Activated CD4-positive, alpha-beta T cell treated with anti-CD3 and anti-CD28 coated beads, Interleukin-2, Interleukin-6, amounts not matched to agents 100 ng/mL and 50 ng/mL, durations not matched to agents 16 hours and 8 hours (primary cell): ENCODE measurements at regions not wholly inside any gene's neighbourhood (a gene's known extent, or its start where the extent isn't known, plus 50 kb on each side); places are given as distances from the start of the nearest gene placed in this dataset.

Source experiments
- DNase-seq: peaks from one replicate; pipeline ENCODE4 v3.0.0-alpha.2; 2020

DNA sequence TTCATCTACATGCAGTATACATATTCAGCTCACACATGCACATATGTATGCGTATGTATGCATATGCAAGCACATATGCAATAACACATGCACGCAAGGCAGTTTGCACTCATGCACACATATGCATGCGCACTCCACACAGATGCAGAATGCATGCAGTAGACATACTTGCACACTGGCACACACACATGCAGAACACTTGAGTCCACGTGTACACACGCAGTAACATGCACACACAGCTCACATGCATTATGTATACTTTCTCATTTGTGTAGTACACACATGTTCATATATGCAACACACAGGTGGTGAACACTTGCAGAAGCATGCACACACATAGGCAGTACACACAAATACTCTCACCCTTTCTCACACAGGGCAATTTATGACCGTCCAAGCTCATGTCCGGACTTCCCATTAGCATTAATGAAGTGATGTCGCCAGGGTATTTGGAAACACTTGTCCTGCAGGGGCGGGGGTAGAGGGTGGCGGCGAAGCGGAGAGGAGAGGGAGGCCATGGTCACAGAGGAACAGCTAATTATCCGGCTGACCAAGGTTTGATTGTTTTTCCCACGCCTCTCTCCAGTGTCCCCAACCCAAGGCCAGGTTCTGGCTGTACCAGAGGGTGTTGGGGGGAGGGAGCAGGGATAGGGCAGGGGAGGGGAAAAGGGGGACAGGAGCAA lies 91.3 kb downstream of the VEGFA start:
- no peak for DNase-seq

DNA sequence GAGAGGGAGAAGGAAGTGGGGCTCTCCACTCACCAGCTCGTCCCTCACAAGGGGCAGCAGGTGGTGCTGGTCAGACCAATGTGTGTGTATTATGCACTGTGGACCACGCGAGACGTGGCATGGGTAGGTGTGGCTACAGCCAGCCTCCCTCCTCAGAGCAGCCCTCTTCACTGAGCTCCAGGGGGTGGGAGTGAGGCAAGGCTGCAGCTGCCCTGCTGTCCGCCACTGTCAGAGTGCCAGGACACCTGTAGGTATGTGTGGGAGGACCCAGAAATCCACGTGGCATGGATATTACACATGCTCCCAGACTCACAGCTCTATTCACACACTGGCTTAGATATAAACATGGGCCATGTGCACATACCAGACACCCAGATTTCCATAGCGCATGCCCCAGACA lies 90.3 kb downstream of the VEGFA start:
- DNase-seq = no peak

GRCh38 chr6:43859213-43859612 lies 89.2 kb downstream of the VEGFA start:
- no peak for DNase-seq

DNA sequence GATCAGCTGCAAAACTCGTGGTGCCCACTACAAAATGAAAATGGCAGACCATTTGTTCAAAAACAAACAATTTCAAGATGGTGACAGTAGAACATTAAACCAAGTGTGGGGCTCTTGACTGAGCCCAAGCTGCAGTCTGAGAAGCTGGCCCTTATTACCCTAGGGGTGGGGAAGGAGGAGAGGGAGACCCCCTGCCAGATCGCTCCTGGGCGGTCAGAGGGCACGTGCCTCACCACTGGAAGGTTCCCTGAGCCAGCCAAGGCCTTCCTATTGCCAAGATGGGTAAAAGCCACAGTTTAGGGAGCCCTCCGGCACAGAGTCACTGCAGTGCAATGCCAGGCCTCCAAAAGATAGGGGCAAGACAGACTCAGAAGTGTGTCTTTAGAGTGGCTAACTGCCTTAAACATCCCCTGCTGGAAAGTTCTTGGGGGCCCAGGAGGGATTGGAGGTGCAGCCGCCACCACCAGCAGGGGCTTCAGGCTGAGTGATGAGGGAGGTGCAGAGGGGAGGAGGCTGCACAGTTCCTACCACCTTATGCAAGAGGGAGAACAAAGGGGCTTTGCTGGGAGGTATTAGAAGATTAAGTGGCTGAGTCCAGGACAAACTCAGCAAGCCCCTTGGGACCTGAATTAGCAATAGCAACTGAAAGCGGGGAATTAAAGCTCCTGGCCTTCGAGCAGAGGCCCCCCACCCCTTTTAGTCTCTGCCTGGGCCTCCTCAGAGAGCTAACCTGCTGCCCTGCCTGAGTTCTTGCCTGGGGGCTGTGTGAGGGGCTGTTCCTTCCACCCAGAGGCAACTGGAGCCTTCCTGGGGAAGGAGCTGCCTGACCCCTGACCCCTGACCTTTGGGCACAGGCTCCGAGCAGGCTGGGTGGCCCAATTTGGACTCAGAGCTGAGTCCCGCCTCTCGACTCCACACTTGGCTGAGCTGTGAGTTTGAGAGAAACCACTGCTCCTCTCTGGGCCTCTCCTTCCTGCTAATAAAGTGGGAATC lies 88.4 kb downstream of the VEGFA start:
- no peak for DNase-seq

DNA sequence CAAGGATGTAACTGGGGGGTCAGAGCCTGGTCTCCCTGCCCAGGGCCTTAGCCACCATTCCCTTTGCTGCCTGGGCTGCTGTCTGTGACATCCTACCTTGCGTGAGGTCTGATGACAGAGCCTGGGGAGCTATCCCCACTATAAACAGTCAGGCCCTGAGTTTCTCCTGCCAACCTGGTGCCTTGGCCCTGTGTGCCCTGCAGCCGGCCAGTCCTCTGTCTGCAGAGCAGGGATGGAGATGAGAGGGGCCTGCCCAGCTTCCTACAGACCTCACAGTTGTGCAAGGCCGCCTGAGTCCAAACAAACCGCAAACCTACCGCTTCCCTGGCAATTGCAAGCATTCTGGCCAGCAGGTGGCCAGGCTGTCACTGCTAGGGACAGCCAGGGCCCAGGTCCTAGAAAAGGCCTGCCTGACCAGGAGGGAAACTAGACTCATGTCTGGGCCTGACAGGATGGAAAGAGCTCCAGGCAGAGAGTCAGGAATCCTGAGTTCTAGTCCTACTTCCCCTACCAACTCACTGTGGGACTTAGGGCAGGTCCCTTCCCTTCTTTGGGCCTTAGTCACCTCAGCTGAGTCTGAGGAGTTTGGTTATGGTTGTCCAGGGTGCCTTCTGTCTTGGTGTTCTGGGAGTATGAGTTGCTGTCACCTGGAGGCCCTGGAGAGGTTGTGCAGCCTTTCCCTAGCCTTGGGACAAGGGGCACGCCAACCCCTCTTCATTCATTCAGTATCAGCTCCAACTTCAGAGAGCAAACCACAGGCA lies 86.2 kb downstream of the VEGFA start:
- DNase-seq = no peak

- no peak for DNase-seq
Observed at GRCh38 chr6:43855247-43855646, 85.2 kb downstream of the VEGFA start.

DNA sequence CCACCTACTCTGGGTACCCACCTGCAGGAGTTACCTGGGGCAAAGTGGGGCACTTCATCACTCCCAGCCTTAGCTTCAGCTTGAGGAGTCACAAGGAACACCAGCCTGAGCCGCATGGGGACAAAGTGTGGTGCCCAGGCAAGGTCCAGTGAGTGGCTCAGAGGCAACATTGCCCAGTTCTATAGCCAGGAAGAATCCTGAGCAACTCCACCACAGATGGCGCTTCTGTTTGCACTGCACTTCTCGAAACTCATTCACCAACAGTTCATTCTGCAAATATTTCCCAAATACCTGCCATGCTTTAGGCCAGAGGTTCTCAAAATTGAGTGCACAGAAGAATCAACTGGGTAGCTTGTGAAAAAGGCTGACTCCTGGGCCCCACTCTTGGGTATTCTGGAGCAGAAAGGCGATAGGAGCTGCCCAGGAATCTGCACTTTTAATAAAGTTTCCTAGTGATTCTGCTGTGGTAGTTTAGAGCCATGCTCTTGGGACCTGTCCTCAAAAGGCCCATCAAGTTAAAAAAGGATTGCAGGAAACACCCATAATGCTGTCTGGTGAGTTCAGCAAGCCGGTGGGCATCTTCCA lies 83.1 kb downstream of the VEGFA start:
- no peak for DNase-seq

DNA sequence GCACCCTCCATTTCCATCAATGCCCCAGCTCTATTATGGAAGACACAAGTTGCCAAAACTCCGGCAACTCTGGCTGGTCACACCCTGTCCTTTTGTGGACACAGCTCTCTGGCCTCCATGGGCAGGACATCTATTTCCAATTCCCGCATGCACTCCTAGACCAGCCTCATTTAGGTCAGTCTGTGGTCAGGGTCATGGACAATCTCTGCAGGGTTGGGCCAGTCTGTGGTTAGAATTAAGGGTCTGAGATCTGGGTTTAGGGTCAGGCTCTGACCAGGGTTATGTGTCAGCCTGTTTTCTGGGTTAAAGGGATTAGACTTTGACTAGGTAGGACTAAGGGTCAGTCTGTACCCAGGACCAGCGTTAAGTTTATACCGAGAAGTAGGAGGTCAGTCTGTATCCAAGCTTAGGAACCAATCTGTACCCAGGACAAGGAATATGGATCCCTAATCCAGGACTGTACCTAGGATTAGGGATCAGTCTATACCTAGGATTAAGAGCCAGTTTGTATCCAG lies 82.4 kb downstream of the VEGFA start:
- DNase-seq = no peak

GRCh38 chr6:43851204-43851865 lies 81.3 kb downstream of the VEGFA start:
- no peak for DNase-seq

GRCh38 chr6:43850314-43851203 lies 80.5 kb downstream of the VEGFA start:
- DNase-seq = no peak

GRCh38 chr6:43849844-43850243 lies 79.8 kb downstream of the VEGFA start:
- no peak for DNase-seq

- no peak for DNase-seq
Observed at GRCh38 chr6:43848671-43849391, 78.8 kb downstream of the VEGFA start.

GRCh38 chr6:43847741-43848630 lies 78.0 kb downstream of the VEGFA start:
- no peak for DNase-seq

- no peak for DNase-seq
Observed at GRCh38 chr6:43846556-43846955, 76.5 kb downstream of the VEGFA start.

DNA sequence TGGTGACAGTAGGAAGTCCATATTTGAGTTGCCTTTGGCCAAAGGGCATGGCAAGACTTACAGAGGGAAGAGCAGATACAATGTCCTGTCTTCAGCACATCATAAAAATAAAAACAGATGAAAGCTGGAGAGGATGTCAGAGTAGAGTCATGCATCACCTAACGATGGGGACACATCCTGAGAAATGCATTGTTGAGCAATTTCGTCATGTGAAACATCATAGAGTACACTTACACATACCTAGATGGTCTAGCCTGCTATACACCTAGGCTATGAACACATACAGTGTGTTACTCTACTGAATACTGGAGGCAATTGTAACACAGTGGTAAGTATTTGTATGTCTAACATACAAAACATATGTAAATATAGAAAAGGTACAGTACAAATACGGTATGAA lies 75.6 kb downstream of the VEGFA start:
- DNase-seq = no peak

DNA sequence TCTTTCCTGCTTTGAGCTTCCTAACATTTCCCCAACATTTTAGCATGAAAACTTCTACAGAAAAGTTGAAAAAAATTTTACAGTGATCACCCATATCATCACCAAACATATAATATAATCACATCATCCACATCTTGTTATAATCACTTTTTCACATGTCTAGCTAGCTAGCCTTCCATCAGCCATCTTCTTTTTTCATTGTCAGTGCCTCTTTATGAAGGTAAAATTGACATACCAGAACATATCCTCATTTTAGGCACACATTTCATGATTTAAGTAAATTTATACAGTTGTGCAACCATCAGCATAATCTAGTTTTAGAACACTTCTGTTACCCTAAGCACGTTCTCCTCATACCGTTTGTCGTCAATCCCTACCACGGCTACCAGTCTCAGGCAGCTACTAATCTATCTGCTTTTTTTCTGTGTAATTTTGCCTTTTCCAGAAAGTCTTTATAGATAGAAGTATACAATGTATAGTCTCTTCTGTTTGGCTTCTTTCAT lies 73.7 kb downstream of the VEGFA start:
- DNase-seq = no peak

DNA sequence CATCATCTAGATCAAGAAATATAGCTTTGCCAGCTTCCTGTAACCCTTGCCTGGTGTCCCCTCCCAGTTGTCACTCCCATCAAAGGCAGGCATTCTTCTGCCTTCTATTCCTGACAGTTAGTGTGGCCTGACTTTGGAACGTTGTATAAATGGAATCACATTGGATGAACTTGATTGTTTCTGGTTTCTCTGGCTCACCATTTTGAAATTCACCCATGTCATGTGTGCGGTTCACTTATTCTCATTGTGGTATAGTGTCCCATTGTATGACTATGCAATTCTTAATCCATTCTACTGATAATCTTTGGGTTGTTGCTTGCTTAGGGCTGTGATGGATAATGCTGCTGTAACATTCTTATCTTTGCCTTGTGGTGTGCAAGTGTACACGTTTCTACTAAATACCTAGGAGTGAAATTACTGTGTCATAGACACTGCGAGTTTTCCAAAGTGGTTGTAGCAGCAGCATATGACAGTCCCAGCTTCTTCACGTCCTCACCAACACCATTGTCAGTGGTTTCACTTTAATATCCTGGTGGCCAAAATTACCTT lies 73.2 kb downstream of the VEGFA start:
- no peak for DNase-seq

- no peak for DNase-seq
Observed at GRCh38 chr6:43842231-43842794, 72.3 kb downstream of the VEGFA start.
